IMR-90 (cell line): ENCODE measurements at regions not wholly inside any gene's neighbourhood (a gene's known extent, or its start where the extent isn't known, plus 50 kb on each side); places are given as distances from the start of the nearest gene placed in this dataset.

ENCODE experiments used
- ATAC-seq: fragments of 200-7000 bp; cut with Tn5 transposase; 2 replicates; pipeline ENCODE4 v1.9.1; 2020; ENCODE audit warnings: low read depth, mild to moderate bottlenecking, moderate library complexity
- BruUV-seq: library from RNA; stranded (reverse); fragments of 400-500 nt; replicated peaks from 2 replicates; lab custom pipeline; 2021; lab: Mats Ljungman, UMichigan
- CTCF ChIA-PET: fragments of 300-600 bp; formaldehyde crosslinking; extraction: SDS; loops from one replicate; lab custom pipeline; 2021; ENCODE audit warnings: antibody characterized with exemption; lab: Yijun Ruan, JAX
- POLR2A ChIA-PET: fragments of 300-600 bp; sonication (Branson Sonifier 250); formaldehyde crosslinking; loops from one replicate; lab custom pipeline; 2022; ENCODE audit warnings: antibody characterized with exemption; ENCODE audit not compliant: unreplicated experiment; lab: Charles Lee
- DNase-seq: peaks from one replicate; pipeline ENCODE4 v3.0.0; 2013
- H2AFZ ChIP-seq: replicated peaks from 2 replicates; pipeline ENCODE3; 2013; ENCODE audit warnings: low read length, mild to moderate bottlenecking; ENCODE audit not compliant: poor library complexity
- H2AK5ac ChIP-seq: 2 replicates; pipeline ENCODE4 v1.6.1; 2013; ENCODE audit warnings: low read depth, low read length, inconsistent platforms
- H2AK9ac ChIP-seq: replicated peaks from 2 replicates; pipeline ENCODE3; 2013; ENCODE audit warnings: mild to moderate bottlenecking, low read depth, low read length, moderate library complexity; ENCODE audit not compliant: poor library complexity
- H2BK120ac ChIP-seq: 2 replicates; pipeline ENCODE4 v1.6.1; 2013; ENCODE audit warnings: low read depth, low read length, inconsistent platforms
- H2BK15ac ChIP-seq: 3 replicates; pipeline ENCODE4 v1.6.1; 2013; ENCODE audit warnings: low read depth, low read length, inconsistent platforms
- H2BK20ac ChIP-seq: 2 replicates; pipeline ENCODE4 v1.6.1; 2013; ENCODE audit warnings: low read depth, mild to moderate bottlenecking, inconsistent platforms, low read length, moderate library complexity
- H2BK5ac ChIP-seq: 2 replicates; pipeline ENCODE4 v1.6.1; 2013; ENCODE audit warnings: mild to moderate bottlenecking, low read depth, low read length, inconsistent platforms; ENCODE audit not compliant: poor library complexity, severe bottlenecking
- H3K14ac ChIP-seq: replicated peaks from 2 replicates; pipeline ENCODE4 v1.6.1; 2013; ENCODE audit warnings: low read depth, low read length, inconsistent platforms
- H3K18ac ChIP-seq: 2 replicates; pipeline ENCODE4 v1.6.1; 2013; ENCODE audit warnings: low read depth, low read length, control low read depth
- H3K23ac ChIP-seq: 2 replicates; pipeline ENCODE4 v1.6.1; 2013; ENCODE audit warnings: low read depth, low read length, inconsistent platforms
- H3K27ac ChIP-seq: 2 replicates; pipeline ENCODE4 v1.5.1; 2013; ENCODE audit warnings: mild to moderate bottlenecking, control low read depth, low read length; ENCODE audit not compliant: insufficient read depth
- H3K27me3 ChIP-seq: 2 replicates; pipeline ENCODE4 v1.6.1; 2013; ENCODE audit warnings: low read length; ENCODE audit not compliant: control insufficient read depth, insufficient read depth
- H3K36me3 ChIP-seq: 2 replicates; pipeline ENCODE4 v1.6.1; 2013; ENCODE audit warnings: low read length, mixed read lengths; ENCODE audit not compliant: control insufficient read depth, insufficient read depth
- H3K4ac ChIP-seq: 2 replicates; pipeline ENCODE4 v1.6.1; 2013; ENCODE audit warnings: low read depth, low read length, inconsistent platforms
- H3K4me1 ChIP-seq: 2 replicates; pipeline ENCODE4 v1.6.1; 2013; ENCODE audit warnings: low read length, mixed read lengths; ENCODE audit not compliant: control insufficient read depth, insufficient read depth
- H3K4me2 ChIP-seq: 2 replicates; pipeline ENCODE4 v1.6.1; 2013; ENCODE audit warnings: low read depth, mild to moderate bottlenecking, control low read depth, low read length, moderate library complexity
- H3K4me3 ChIP-seq: 2 replicates; pipeline ENCODE4 v1.5.1; 2013; ENCODE audit warnings: low read depth, mild to moderate bottlenecking, control low read depth, low read length, moderate library complexity; ENCODE audit not compliant: insufficient read depth
- H3K56ac ChIP-seq: 2 replicates; pipeline ENCODE4 v1.6.1; 2013; ENCODE audit warnings: low read length, inconsistent platforms; ENCODE audit not compliant: insufficient read depth; ENCODE audit errors: extremely low read depth
- H3K79me1 ChIP-seq, 2 experiments: 2 replicates each; pipeline ENCODE4 v1.6.1; 2013; ENCODE audit warnings: low read length in 2 of 2, inconsistent platforms in 1 of 2, low read depth in 1 of 2
- H3K9ac ChIP-seq: 2 replicates; pipeline ENCODE4 v1.6.1; 2013; ENCODE audit warnings: low read depth, low read length, control low read depth
- H3K9me1 ChIP-seq: 2 replicates; pipeline ENCODE4 v1.6.1; 2013; ENCODE audit warnings: low read length, inconsistent platforms; ENCODE audit not compliant: insufficient read depth
- H3K9me3 ChIP-seq: 2 replicates; pipeline ENCODE4 v1.6.1; 2013; ENCODE audit warnings: low read length; ENCODE audit not compliant: control insufficient read depth, insufficient read depth
- H4K20me1 ChIP-seq: 2 replicates; pipeline ENCODE4 v1.6.1; 2013; ENCODE audit warnings: low read length, inconsistent platforms; ENCODE audit not compliant: insufficient read depth
- H4K5ac ChIP-seq: 2 replicates; pipeline ENCODE4 v1.6.1; 2013; ENCODE audit warnings: mild to moderate bottlenecking, low read depth, low read length, control low read depth
- H4K8ac ChIP-seq, 2 experiments: 2 replicates each; pipeline ENCODE4 v1.6.1; 2013; ENCODE audit warnings: low read depth in 2 of 2, low read length in 2 of 2, control low read depth in 1 of 2, inconsistent platforms in 1 of 2
- H4K91ac ChIP-seq: 2 replicates; pipeline ENCODE4 v1.6.1; 2013; ENCODE audit warnings: low read depth, low read length, inconsistent platforms; ENCODE audit not compliant: insufficient read depth
- CEBPB ChIP-seq: IDR thresholded peaks from 2 replicates; pipeline ENCODE4 v1.6.1; 2012; ENCODE audit warnings: low read depth, low read length, improper control_type of control experiment
- FOS ChIP-seq: fragments of 150-350 bp; IDR thresholded peaks from 2 replicates; pipeline ENCODE4 v1.6.1; 2016; ENCODE audit warnings: low read depth, low read length
- MXI1 ChIP-seq: IDR thresholded peaks from 2 replicates; pipeline ENCODE4 v1.6.1; 2012; ENCODE audit warnings: low read depth, mild to moderate bottlenecking, low read length, moderate library complexity, borderline replicate concordance
- RCOR1 ChIP-seq: IDR thresholded peaks from 2 replicates; pipeline ENCODE4 v1.6.1; 2012; ENCODE audit warnings: mild to moderate bottlenecking, low read length, improper control_type of control experiment; ENCODE audit not compliant: insufficient replicate concordance
- SMC3 ChIP-seq: fragments of 150-350 bp; IDR thresholded peaks from 2 replicates; pipeline ENCODE4 v1.6.1; 2016; ENCODE audit warnings: low read depth, mild to moderate bottlenecking, antibody characterized with exemption, low read length, moderate library complexity
- WGBS, 2 experiments: methylation state at CpG; one replicate each; pipeline versions ENCODE4 v1.1.5 to v1.1.7; 2013; ENCODE audit warnings: missing lambda C conversion rate in 2 of 2; ENCODE audit not compliant: insufficient read length in 1 of 2; ENCODE audit errors: extremely low coverage in 2 of 2; 5-methylcytosine and 5-hydroxymethylcytosine counted together
- dilution Hi-C: fragments of 300-500 bp; cut with HindIII; formaldehyde crosslinking; loops from one replicate; pipeline ENCODE4 v1.14.3; 2018; ENCODE audit warnings: low sequenced_read_pairs; ENCODE audit not compliant: unreplicated experiment
- in situ Hi-C: fragments of 300-500 bp; cut with MboI; formaldehyde crosslinking; loops from 3 replicates; pipeline ENCODE4 v1.14.3; 2019; ENCODE audit warnings: low sequenced_read_pairs, inconsistent platforms, mixed read lengths
- intact Hi-C: fragments of 100-400 bp; cut with micrococcal nuclease; formaldehyde crosslinking; loops from 2 replicates; pipeline ENCODE4 v1.10.0; 2022

GRCh38 chr13:48892688-48893075, 83.0 kb upstream of the FNDC3A start:
- Histone ChIP-seq H3K23ac (no peak overlapping the region), H3K14ac (no peak overlapping the region), H3K18ac (no peak overlapping the region), H3K56ac (no peak overlapping the region), H3K9me3 (no peaks in the 10 kb centered on the region), H4K5ac (no peak overlapping the region), H2AFZ (no peak overlapping the region), H3K27me3 (no peaks in the 10 kb centered on the region), H3K9ac (no peak overlapping the region), H3K4ac (no peak overlapping the region), H3K4me1 (peaks cover 3% of the 10 kb centered on the region; the same call in 1 of the 2 replicates), H4K20me1 (no peaks in the 10 kb centered on the region), H2AK5ac (no peak overlapping the region), H2BK15ac (no peak overlapping the region), H4K8ac (no peak overlapping the region), H2AK9ac (no peak overlapping the region), H3K36me3 (no peaks in the 10 kb centered on the region), H3K27ac (no peak overlapping the region), H2BK20ac (no peak overlapping the region), H2BK5ac (no peak overlapping the region), H3K9me1 (no peaks in the 10 kb centered on the region), H2BK120ac (no peak overlapping the region), H3K79me1 (no peaks in the 10 kb centered on the region), H3K4me2 (peak overlapping the region; percentile 64; the same call in 1 of the 2 replicates), H4K91ac (no peak overlapping the region), H3K4me3 (no peak overlapping the region)
- ChIA-PET CTCF (no interaction called here), POLR2A (no interaction called here)
- in situ Hi-C loops: no loop called here
- ATAC-seq: peak; percentile 13; the same call in 1 of the 2 replicates
- intact Hi-C loops: no loop called here
- TF ChIP-seq CEBPB (peak; percentile 69), FOS (no peak), RCOR1 (no peak), SMC3 (no peak), MXI1 (no peak)
- WGBS, 2 experiments: no CpG with 5 or more reads among the region's 3 CpGs
- no TSS peak for BruUV-seq
- no peak for DNase-seq
- dilution Hi-C loops: no loop called here
